Aorta (tissue), 5 donors: ENCODE measurements at regions not wholly inside any gene's neighbourhood (a gene's known extent, or its start where the extent isn't known, plus 50 kb on each side); places are given as distances from the start of the nearest gene placed in this dataset.

Source experiments
- ATAC-seq: fragments of 200-7000 bp; cut with Tn5 transposase; one replicate; pipeline ENCODE4 v1.9.1; 2022; ENCODE audit warnings: moderate library complexity; ENCODE audit not compliant: low FRiP score
- DNase-seq, 2 donors: peaks; one replicate each; pipeline ENCODE4 v3.0.0-alpha.2; 2020
- H3K27ac ChIP-seq, 2 donors: one replicate each; pipeline ENCODE4 v1.5.1; 2013; ENCODE audit warnings: low read length in 2 of 2, mild to moderate bottlenecking in 2 of 2, moderate library complexity in 2 of 2, control low read depth in 1 of 2, inconsistent platforms in 1 of 2, low read depth in 1 of 2
- H3K27me3 ChIP-seq, 2 donors: one replicate each; pipeline ENCODE4 v1.6.1; 2013; ENCODE audit warnings: control low read depth in 1 of 2, low read length in 1 of 2, mild to moderate bottlenecking in 1 of 2, moderate library complexity in 1 of 2; ENCODE audit not compliant: insufficient read depth in 2 of 2, control insufficient read depth in 1 of 2
- H3K36me3 ChIP-seq, 2 donors: one replicate each; pipeline ENCODE4 v1.6.1; 2013; ENCODE audit warnings: control low read depth in 1 of 2, low read length in 1 of 2, mild to moderate bottlenecking in 1 of 2; ENCODE audit not compliant: insufficient read depth in 2 of 2, control insufficient read depth in 1 of 2
- H3K4me1 ChIP-seq, 2 donors: one replicate each; pipeline ENCODE4 v1.6.1; 2013; ENCODE audit warnings: low read length in 2 of 2, control low read depth in 1 of 2, mild to moderate bottlenecking in 1 of 2, moderate library complexity in 1 of 2; ENCODE audit not compliant: insufficient read depth in 2 of 2, control insufficient read depth in 1 of 2
- H3K4me3 ChIP-seq, 2 donors: one replicate each; pipeline ENCODE4 v1.5.1; 2013; ENCODE audit warnings: low read length in 2 of 2, control low read depth in 1 of 2, mild to moderate bottlenecking in 1 of 2
- H3K9me3 ChIP-seq: one replicate; pipeline ENCODE4 v1.6.1; 2013; ENCODE audit warnings: mild to moderate bottlenecking, low read length; ENCODE audit not compliant: control insufficient read depth
- WGBS, 2 donors: extraction: QIAGEN DNeasy Blood & Tissue Kit; methylation state at CpG; one replicate each; pipeline ENCODE4 v1.1.7; 2013; 5-methylcytosine and 5-hydroxymethylcytosine counted together
- intact Hi-C, 2 donors: fragments of 100-400 bp; cut with DNase I; formaldehyde crosslinking; loops; one replicate each; pipeline versions ENCODE4 v1.14.2 to v1.15.0; 2022
- donor health status: healthy with polysubstance abuse.
- donor health status: Bipolar disorder and iron deficiency.
- donor health status: DM: no; HTN: no; CAD: no.
- donor health status: DM: no; HTN: no; CAD: no.
- donor health status: DM: yes; HTN: yes; CAD: no.

- Histone ChIP-seq H3K27me3 (peaks cover 0 to 2% of the 10 kb centered on the region in 2 donors), H3K27ac (no peak overlapping the region), H3K4me3 (no peak overlapping the region), H3K9me3 (no peaks in the 10 kb centered on the region), H3K4me1 (no peaks in the 10 kb centered on the region), H3K36me3 (no peaks in the 10 kb centered on the region)
- intact Hi-C loops: no loop called here
- ATAC-seq: no peak
- 86 to 88% methylated on average over 14 of the region's 14 CpGs for WGBS, 2 donors
- no peak for DNase-seq
Observed at GRCh38 chr13:107347641-107348369, 779.9 kb upstream of the ARGLU1 start.

- Histone ChIP-seq H3K27ac (no peak overlapping the region), H3K4me1 (no peaks in the 10 kb centered on the region), H3K36me3 (no peaks in the 10 kb centered on the region), H3K4me3 (no peak overlapping the region), H3K9me3 (no peaks in the 10 kb centered on the region), H3K27me3 (no peaks in the 10 kb centered on the region)
- 89% methylated on average over 3 of the region's 3 CpGs for WGBS, 2 donors
- DNase-seq (no peak), ATAC-seq (no peak)
- intact Hi-C loops: no loop called here
Observed at GRCh38 chr13:107342747-107343146, 774.8 kb upstream of the ARGLU1 start.

- H3K4me1 ChIP-seq: no peaks in the 10 kb centered on the region
- DNase-seq (no peak), ATAC-seq (no peak)
- intact Hi-C loops: no loop called here
- no peaks in the 10 kb centered on the region for H3K36me3 ChIP-seq
- no peaks in the 10 kb centered on the region for H3K27me3 ChIP-seq
- H3K4me3 ChIP-seq: no peak overlapping the region
- H3K9me3 ChIP-seq: no peaks in the 10 kb centered on the region
- no peak overlapping the region for H3K27ac ChIP-seq
- 63 to 67% methylated on average over 4 of the region's 4 CpGs for WGBS, 2 donors
Observed at GRCh38 chr13:107339209-107339608, 771.3 kb upstream of the ARGLU1 start.

- intact Hi-C loops: no loop called here
- Histone ChIP-seq H3K4me1 (no peaks in the 10 kb centered on the region), H3K4me3 (no peak overlapping the region), H3K27me3 (no peaks in the 10 kb centered on the region), H3K9me3 (no peaks in the 10 kb centered on the region), H3K27ac (no peak overlapping the region), H3K36me3 (no peaks in the 10 kb centered on the region)
- ATAC-seq (no peak), DNase-seq (no peak)
- WGBS, 2 donors: 46 to 49% methylated on average over 4 of the region's 4 CpGs
Observed at GRCh38 chr13:107332188-107332587, 764.3 kb upstream of the ARGLU1 start.

- no peak for DNase-seq
- intact Hi-C loops: no loop called here
- Histone ChIP-seq H3K9me3 (no peaks in the 10 kb centered on the region), H3K4me3 (no peak overlapping the region), H3K27me3 (no peaks in the 10 kb centered on the region), H3K36me3 (no peaks in the 10 kb centered on the region), H3K27ac (no peak overlapping the region), H3K4me1 (no peaks in the 10 kb centered on the region)
- WGBS, 2 donors: 76 to 80% methylated on average over 5 of the region's 5 CpGs
- ATAC-seq: no peak
Observed at GRCh38 chr13:107331359-107331758, 763.4 kb upstream of the ARGLU1 start.

- 85 to 89% methylated on average over 3 of the region's 3 CpGs for WGBS, 2 donors
- no peak overlapping the region for H3K27ac ChIP-seq
Observed at GRCh38 chr13:107330484-107330883, 762.5 kb upstream of the ARGLU1 start.

GRCh38 chr13:107329991-107330390, 762.1 kb upstream of the ARGLU1 start:
- 46 to 54% methylated on average over 5 of the region's 5 CpGs for WGBS, 2 donors
- DNase-seq: no peak
- no peaks in the 10 kb centered on the region for H3K4me1 ChIP-seq
- no peak overlapping the region for H3K27ac ChIP-seq
- no peaks in the 10 kb centered on the region for H3K36me3 ChIP-seq
- H3K27me3 ChIP-seq: no peaks in the 10 kb centered on the region
- ATAC-seq: no peak
- H3K9me3 ChIP-seq: no peaks in the 10 kb centered on the region
- intact Hi-C loops: no loop called here
- no peak overlapping the region for H3K4me3 ChIP-seq

More at GRCh38 chr13:107330484-107330883, 762.5 kb upstream of the ARGLU1 start:
- intact Hi-C loops: no loop called here
- Histone ChIP-seq H3K27me3 (no peaks in the 10 kb centered on the region), H3K4me1 (no peaks in the 10 kb centered on the region), H3K4me3 (no peak overlapping the region), H3K36me3 (no peaks in the 10 kb centered on the region), H3K9me3 (no peaks in the 10 kb centered on the region)
- ATAC-seq: no peak
- DNase-seq: no peak

GRCh38 chr13:107324416-107325204, 756.7 kb upstream of the ARGLU1 start:
- DNase-seq (no peak), ATAC-seq (no peak)
- Histone ChIP-seq H3K4me3 (no peak overlapping the region), H3K36me3 (no peaks in the 10 kb centered on the region), H3K27ac (no peak overlapping the region), H3K27me3 (no peaks in the 10 kb centered on the region), H3K4me1 (no peaks in the 10 kb centered on the region), H3K9me3 (no peaks in the 10 kb centered on the region)
- intact Hi-C loops: no loop called here
- 88 to 91% methylated on average over 2 of the region's 2 CpGs for WGBS, 2 donors

GRCh38 chr13:107322228-107322627, 754.3 kb upstream of the ARGLU1 start:
- Histone ChIP-seq H3K9me3 (peaks cover 1% of the 10 kb centered on the region), H3K4me1 (no peaks in the 10 kb centered on the region), H3K27me3 (no peaks in the 10 kb centered on the region), H3K4me3 (no peak overlapping the region), H3K27ac (no peak overlapping the region), H3K36me3 (no peaks in the 10 kb centered on the region)
- WGBS, 2 donors: 68 to 72% methylated on average over 2 of the region's 2 CpGs
- ATAC-seq (no peak), DNase-seq (no peak)
- intact Hi-C loops: no loop called here
